Middle frontal gyrus (tissue), 1 donor: ENCODE measurements at regions not wholly inside any gene's neighbourhood (a gene's known extent, or its start where the extent isn't known, plus 50 kb on each side); places are given as distances from the start of the nearest gene placed in this dataset.

ENCODE experiments used
- DNase-seq: peaks from one replicate; pipeline ENCODE4 v3.0.0-alpha.2; 2015; ENCODE audit warnings: low spot score; ENCODE audit errors: extremely low spot score

GRCh38 chr10:56874950-56875349 is 513.9 kb upstream of the ZWINT start:
- no peak for DNase-seq

DNA sequence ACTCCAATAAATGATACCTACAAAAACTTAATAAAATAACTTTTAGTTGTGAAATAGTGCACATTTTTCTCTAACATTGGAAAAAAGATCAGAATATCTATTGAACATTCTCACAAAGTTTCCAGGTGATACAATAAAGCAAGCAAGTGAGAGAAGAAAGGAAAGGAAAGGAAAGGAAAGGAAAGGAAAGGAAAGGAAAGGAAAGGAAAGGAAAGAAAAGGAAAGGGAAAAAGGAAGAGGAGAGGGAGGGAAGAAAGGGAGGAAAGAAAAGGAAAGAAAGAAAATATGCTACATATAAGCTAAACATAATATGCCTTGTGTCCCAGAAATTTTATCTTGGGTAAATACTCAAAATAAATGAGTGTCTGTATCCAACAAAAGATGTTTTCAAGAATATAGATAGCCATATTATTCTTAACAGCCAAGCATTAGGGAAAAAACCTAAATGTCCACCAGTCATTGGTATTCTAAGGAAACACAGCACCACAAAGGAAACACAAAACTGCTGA is 510.2 kb upstream of the ZWINT start:
- no peak for DNase-seq

DNA sequence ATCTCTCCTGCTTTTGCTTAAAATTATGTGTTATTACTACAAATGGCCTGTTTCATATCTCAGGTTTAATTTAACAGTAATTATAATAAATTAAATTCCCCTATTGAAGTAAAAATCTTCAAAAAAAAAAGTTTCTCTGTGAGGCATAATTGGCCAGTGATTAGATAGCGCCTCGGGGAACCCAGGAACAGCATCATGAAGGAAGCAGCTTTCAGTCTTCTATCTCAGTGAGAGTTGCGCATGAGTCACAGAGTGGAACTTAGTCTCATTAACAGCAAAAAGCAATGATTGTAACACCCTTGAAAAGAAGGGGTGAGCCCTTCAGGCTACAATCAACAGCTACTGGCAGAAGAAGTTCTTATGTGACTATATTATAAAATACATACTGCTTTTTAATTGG is 506.2 kb upstream of the ZWINT start:
- no peak for DNase-seq

- DNase-seq: no peak
These were observed 495.5 kb upstream of the ZWINT start for GRCh38 chr10:56856569-56856968.

DNA sequence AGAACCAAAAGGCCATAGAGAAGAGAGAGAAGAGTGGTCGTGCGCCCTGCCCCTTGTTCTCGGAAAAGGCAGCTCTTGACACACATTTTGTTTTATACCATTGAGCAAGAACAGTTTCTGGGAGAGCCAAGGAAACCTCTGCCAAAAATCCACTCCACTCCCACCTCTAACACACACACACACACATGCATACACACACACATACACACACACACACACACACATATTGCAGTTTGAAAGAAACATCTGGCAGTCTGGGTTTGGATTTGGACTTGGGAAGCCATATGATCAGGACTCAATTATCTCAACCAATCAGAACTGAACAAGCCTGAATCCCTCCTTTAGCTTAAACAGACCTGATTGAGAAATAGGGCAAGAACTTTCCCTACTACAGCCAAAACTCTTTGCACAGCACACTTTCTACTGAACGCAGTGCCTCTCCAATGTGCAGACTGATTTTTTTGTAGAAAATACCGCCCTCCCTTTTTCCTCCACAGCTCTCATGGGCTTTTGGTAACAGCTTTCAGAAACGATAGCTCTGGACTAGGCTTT is 484.0 kb upstream of the ZWINT start:
- no peak for DNase-seq

- no peak for DNase-seq
These were observed 475.6 kb upstream of the ZWINT start for GRCh38 chr10:56836659-56837058.

- no peak for DNase-seq
These were observed 470.6 kb upstream of the ZWINT start for GRCh38 chr10:56831681-56832080.

DNA sequence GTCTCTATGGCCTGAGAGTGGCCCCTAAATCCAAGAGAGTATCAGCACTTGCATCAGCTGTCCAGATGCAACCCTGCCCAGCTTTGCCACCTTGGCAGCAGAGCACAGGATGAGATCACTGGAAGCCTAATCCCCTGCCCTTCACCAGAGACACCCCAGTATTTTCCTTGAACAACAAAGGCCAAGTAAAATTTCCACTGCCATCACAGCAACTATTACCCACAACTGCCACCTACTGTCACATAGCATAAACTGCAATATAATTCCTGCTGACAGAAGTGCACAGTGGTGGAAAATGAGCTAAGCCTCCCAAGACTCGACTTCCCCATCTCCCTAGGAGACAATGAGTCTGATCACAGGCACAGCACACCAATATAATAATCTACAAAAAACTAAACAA is 462.8 kb upstream of the ZWINT start:
- DNase-seq: no peak

GRCh38 chr10:56805022-56805421 is 444.0 kb upstream of the ZWINT start:
- DNase-seq: no peak

GRCh38 chr10:56785292-56785691 is 424.2 kb upstream of the ZWINT start:
- DNase-seq: no peak

- DNase-seq: no peak
These were observed 421.4 kb upstream of the ZWINT start for GRCh38 chr10:56782503-56782902.

DNA sequence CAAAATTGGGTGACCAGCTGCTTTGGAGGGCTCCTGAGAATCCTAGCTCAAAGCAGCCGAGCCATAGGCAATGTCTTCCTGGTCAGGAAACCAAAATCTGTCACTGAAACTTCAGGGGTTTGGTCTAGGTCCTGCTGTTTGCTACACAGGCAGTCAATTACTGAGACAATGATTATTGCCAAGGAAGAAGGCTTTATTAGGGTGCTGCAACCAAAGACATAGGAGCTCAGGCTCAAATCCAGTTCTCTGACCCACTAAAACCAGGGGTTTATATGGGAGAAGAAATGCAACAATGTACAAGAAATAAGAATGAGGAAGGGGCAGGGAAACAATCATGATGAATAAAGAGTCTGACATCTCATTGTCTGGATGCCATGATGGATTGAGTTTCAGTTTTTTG is 410.3 kb upstream of the ZWINT start:
- no peak for DNase-seq

DNA sequence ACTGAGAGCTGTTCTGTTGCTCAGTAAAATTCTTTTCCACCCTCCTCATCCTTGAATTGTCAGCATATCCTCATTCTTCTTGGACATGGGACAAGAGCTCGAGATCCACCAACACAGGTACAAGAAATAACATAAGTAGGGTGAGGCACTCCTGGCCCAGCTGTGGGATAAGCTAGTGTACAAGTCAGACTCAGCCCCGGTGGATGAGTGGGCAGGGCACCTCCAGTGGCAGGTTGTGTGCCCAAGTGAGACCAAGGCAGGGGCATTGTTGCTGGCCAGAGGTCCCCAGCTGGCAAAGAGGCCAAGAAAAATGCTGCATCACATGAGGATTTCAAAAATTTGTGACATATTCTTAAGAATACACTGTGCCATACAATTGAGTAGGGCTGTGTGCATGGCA is 402.0 kb upstream of the ZWINT start:
- no peak for DNase-seq

DNA sequence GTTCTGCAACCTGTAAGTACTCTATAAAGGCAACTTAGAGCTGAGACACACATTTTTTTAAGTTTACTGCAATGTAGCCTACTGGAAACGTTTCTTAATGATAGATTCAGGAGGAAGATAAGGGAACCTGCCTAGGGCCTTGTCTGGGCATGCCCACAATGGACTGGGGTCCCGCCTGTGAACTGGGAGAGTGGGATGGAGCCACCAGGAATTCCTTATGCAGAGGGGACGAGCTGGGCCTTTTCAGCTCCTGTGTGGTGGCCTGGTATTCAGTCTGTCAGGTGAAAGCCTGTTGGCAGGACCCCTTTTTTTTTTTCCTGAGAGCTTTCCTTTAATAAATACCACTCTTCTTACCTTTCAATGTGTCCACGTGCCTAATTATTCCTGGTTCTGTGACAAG is 384.4 kb upstream of the ZWINT start:
- DNase-seq: no peak

DNA sequence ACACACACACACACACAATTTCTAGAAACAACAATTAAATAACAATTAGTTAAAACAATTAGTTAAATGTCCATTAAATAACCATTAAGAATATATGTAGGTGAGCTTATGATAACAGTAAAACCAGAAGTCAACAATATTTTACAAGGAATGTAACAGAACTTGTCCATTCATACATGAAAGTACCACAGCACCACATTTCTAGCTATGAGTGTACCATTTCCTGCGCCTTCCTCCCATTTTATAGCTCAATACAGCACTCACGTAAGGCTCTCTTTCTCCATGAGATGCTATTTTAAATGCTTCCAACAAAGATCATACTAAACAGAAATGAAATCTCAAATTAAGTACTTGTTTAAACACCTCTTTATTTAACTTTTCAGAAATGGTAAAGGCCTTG is 367.3 kb upstream of the ZWINT start:
- no peak for DNase-seq

DNA sequence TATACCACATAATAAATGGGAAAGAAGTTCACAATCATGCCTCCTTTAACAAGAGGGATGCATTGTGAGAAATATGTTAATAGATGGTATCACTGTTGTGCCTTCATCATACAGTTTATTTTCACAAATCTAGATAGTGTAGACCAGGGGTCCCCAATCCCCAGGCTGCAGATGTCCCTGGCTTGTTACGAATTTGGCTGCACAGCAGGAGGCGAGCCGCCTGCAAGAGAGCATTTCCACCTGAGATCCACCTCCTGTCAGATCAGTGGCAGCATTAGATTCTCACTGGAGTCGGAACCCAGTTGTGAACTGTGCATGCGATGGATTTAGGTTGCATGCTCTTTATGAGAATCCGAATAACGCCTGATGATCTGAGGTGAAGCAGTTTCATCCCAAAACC is 361.9 kb upstream of the ZWINT start:
- DNase-seq: no peak

DNA sequence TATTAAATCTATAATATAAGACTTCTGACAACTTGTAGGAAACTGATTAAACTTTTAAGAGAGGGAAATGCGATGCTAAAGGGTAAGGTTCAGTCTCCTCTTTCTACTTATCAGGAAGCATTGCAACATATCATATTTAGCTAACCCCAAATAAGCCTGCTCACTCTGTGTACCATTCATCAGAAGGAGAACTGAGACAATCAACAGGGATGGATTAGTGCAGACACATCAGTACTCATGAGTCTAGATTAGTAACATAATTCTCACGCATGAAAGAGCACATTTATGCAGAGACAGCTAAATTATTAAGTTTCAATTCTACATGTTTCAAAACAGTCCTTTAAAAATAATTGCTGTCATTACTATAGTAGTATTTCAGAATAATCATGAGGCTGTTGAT is 354.2 kb upstream of the ZWINT start:
- DNase-seq: no peak

GRCh38 chr10:56698506-56698905 is 337.4 kb upstream of the ZWINT start:
- DNase-seq: no peak

- no peak for DNase-seq
These were observed 318.5 kb upstream of the ZWINT start for GRCh38 chr10:56679578-56679977.

GRCh38 chr10:56662765-56663447 is 301.8 kb upstream of the ZWINT start:
- DNase-seq: no peak

- no peak for DNase-seq
These were observed 292.2 kb upstream of the ZWINT start for GRCh38 chr10:56653289-56653688.

GRCh38 chr10:56646329-56647111 is 285.5 kb upstream of the ZWINT start:
- DNase-seq: no peak
